A172 (cell line): ENCODE measurements at regions not wholly inside any gene's neighbourhood (a gene's known extent, or its start where the extent isn't known, plus 50 kb on each side); places are given as distances from the start of the nearest gene placed in this dataset.
"Not testable (repeated sequence)": the region's sequence is repeated elsewhere in the genome, so short reads cannot be mapped to it uniquely, and the experiment has no call there.

Source experiments
- DNase-seq: peaks from one replicate; pipeline ENCODE4 v3.0.0-alpha.2; 2015; ENCODE audit warnings: low spot score

- DNase-seq, result peak; percentile 43
Observed at GRCh38 chr4:114087596-114088230, 108.3 kb upstream of the ARSJ start.

- no peak for DNase-seq
Observed at GRCh38 chr4:114088481-114088880, 109.0 kb upstream of the ARSJ start.

GRCh38 chr4:114091546-114091945, 112.1 kb upstream of the ARSJ start:
- DNase-seq, result no peak

GRCh38 chr4:114093221-114093715, 113.8 kb upstream of the ARSJ start:
- no peak for DNase-seq

GRCh38 chr4:114100288-114101031, 121.0 kb upstream of the ARSJ start:
- no peak for DNase-seq

GRCh38 chr4:114103908-114104307, 124.5 kb upstream of the ARSJ start:
- no peak for DNase-seq

GRCh38 chr4:114108869-114109268, 129.4 kb upstream of the ARSJ start:
- peak; percentile 79 for DNase-seq

GRCh38 chr4:114109776-114110175, 130.3 kb upstream of the ARSJ start:
- no peak for DNase-seq

GRCh38 chr4:114115526-114115925, 136.1 kb upstream of the ARSJ start:
- no peak for DNase-seq

GRCh38 chr4:114116861-114117260, 137.4 kb upstream of the ARSJ start:
- no peak for DNase-seq

- no peak for DNase-seq
Observed at GRCh38 chr4:114121221-114121620, 141.8 kb upstream of the ARSJ start.

GRCh38 chr4:114132199-114132598, 152.8 kb upstream of the ARSJ start:
- no peak for DNase-seq

- peak; percentile 25 for DNase-seq
Observed at GRCh38 chr4:114132830-114133229, 153.4 kb upstream of the ARSJ start.

GRCh38 chr4:114136069-114136468, 156.6 kb upstream of the ARSJ start:
- no peak for DNase-seq

- no peak for DNase-seq
Observed at GRCh38 chr4:114137984-114138383, 158.5 kb upstream of the ARSJ start.

- no peak for DNase-seq
Observed at GRCh38 chr4:114146947-114147618, 167.6 kb upstream of the ARSJ start.

- DNase-seq, result not testable (repeated sequence)
Observed at GRCh38 chr4:114147619-114148208, 168.3 kb upstream of the ARSJ start.

GRCh38 chr4:114148372-114149070, 169.1 kb upstream of the ARSJ start:
- not testable (repeated sequence) for DNase-seq

- DNase-seq, result no peak
Observed at GRCh38 chr4:114156371-114156770, 176.9 kb upstream of the ARSJ start.

- no peak for DNase-seq
Observed at GRCh38 chr4:114161809-114162208, 182.4 kb upstream of the ARSJ start.

- no peak for DNase-seq
Observed at GRCh38 chr4:114163051-114163450, 183.6 kb upstream of the ARSJ start.

GRCh38 chr4:114173968-114174367, 194.5 kb upstream of the ARSJ start:
- no peak for DNase-seq
